Inflammatory macrophage (primary cell): ENCODE measurements at regions not wholly inside any gene's neighbourhood (a gene's known extent, or its start where the extent isn't known, plus 50 kb on each side); places are given as distances from the start of the nearest gene placed in this dataset.

Experiments used
- DNase-seq, 2 donors: peaks; one replicate each; pipeline ENCODE4 v3.0.0-alpha.2; 2020 to 2022

DNA sequence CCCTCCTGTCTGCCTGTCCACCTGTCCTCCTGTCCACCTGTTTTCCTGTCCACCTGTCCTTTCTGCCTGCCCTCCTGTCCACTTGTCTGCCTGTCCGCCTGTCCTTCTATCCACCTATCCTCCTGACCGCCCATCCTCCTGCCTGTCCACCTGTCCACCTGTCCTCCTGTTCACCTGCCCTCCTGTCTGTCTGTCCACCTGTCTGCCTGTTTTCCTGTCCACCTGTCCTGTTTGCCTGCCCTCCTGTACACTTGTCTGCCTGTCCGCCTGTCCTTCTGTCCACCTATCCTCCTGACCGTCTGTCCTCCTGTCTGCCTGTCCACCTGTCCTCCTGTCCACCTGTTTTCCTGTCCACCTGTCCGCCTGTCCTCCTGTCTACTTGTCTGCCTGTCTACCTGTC, 682.8 kb downstream of the TBC1D22A start:
- DNase-seq: no peak

DNA sequence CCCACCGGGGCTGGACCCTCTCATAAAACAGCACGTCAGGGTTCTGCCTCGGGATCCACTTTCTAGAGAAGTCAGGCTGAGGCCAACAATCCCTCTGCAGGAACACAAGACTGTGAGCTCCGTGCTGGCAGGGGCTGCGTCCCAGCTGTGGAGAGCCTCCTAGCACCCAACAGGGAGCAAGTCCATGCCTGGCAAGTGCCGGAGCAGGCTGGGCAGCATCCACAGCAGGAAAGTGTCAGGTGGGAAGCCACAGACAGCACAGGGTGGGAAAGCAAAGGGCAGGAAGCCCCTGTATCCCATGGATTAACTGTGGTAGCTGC, 682.3 kb downstream of the TBC1D22A start:
- DNase-seq: no peak

DNA sequence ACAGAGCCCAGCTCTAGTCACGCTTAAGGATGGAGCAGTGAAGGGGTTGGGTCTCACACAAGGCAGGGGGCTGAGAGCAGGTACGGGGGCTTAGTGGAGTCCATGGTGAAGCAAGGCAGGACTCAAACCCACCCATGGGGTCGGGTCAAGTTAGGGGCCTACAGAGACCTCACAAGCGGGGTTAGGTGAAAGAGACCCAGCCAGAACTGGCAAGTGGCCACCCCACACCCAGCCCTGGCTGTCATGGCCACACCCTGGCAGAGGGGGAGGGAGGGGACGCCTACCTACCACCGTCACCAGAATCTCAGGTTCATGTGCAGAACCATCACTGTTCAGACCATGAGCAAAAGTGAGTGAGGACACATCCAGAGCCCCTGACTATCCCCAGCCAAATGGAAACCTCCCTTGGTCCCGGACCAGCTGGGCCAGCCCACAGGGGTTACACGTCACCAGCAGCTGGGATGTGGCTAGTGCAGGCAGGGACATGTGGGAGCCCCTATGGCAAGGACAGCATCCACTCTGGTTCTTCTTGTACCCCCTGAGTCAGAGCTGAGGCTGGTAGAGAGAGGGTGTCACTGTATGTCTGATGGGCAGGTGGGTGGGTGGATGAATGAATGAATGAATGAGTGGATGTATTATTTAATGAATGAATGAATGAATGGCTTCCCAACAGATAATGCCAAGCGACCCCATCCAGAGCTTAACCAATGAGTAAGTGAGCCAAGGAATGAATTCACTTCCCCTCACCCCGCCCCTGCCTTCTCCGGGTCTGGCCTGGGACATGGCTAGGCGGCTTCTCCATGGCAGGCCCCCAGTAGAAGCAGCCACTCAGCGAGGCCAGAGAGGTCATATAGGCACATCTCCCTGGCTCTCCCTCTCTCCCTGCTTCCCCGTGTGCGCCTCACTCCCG, 681.6 kb downstream of the TBC1D22A start:
- DNase-seq: no peak

DNA sequence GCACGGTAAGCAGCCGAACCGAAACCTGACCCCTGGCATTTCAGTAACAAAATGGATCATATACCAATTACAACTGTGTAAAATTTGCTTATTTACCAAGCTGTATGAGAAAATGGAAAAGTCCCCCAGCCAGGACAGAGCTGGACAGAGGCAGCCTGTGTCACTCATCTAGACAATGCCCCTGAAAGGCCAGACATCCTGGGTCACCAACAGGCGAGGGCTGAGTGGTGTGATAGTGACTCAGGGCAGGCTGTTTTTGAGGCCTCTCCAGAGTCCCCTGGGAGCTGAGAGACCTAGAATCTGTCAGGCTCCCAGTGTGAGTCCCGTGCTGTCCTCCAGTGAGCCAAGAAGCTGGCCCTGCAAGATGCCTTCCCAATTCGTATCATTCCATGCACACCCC, 680.4 kb downstream of the TBC1D22A start:
- no peak for DNase-seq

DNA sequence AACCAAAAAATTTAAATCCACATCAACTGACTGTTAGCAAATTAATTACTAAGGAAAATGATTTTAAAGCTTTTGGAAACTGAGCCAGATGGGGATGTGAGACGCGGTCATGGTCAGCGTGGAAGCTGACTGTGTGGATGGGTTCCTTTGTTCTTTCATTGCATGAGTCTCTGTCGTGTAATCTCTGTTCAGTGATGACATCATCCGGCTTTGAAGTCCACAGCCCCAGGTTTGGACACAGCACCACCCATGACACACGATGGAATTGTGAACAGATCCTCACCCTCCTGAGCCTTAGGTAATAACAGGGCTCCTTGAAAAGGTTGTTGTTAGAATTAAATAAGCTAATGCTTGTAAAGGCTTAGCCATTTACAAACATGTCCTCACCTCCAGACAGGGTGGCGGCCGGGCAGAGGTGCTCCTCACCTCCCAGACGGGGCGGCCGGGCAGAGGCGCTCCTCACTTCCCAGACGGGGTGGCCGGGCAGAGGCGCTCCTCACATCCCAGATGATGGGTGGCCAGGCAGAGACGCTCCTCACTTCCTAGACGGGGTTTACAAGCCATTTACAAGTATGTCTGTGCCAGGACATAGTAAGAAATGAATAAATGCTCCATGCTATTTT, 677.3 kb downstream of the TBC1D22A start:
- no peak for DNase-seq

DNA sequence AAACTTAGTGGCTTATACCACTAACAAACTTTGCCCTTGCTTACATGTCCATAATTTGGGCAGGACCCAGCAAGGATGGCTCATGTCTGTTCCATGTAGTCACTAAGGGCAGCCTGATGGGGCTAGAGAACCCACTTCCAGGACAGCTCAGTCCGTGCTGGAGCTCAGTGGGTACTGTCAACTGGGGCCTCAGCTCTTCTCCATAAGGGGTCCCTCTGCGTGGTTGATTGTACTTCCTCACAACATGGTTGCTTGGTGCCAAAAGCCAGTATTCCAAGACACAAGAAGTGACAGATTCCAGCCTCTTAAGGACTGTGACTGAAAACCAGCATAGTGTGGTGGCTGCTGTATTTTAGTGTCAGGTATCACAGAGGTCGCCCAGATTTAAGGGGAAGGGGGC, 675.2 kb downstream of the TBC1D22A start:
- DNase-seq: no peak

DNA sequence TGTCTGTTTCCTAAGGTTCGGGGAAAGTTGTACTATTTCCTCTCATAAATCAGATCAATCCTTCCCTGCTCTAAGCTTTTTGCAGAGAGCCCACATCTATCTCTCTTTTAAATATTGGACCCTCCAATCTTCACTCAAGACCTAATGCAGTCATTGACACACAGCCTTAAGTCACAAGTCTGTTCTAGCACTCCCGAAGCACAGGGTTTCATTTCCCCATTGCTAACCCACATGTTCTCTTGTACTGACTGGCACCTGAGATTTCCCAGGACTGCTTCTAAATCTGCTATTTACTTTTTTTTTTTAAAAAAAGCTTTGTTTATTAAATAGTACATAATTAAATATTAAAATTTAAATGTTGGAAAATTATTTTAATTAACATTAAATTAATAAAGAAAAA, 674.7 kb downstream of the TBC1D22A start:
- no peak for DNase-seq

DNA sequence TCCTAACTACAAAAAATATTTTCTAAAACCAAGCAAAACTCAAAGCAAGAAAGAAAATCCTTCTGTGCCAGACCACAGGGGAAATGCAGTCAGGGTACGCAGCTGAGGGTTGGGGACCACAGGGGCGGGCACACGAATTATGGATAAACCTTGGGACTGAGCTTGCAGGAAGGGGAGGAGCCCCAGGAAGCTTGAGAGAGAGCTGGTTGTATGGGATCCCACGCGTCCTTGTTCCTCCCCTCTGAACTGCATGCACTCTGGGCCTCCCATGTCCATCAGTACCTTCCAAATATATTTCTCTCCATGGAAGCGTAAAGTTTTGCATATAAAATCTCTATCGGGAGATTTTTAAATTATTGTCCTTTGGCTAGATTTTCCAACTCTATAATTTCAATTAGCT, 673.4 kb downstream of the TBC1D22A start:
- DNase-seq: no peak

DNA sequence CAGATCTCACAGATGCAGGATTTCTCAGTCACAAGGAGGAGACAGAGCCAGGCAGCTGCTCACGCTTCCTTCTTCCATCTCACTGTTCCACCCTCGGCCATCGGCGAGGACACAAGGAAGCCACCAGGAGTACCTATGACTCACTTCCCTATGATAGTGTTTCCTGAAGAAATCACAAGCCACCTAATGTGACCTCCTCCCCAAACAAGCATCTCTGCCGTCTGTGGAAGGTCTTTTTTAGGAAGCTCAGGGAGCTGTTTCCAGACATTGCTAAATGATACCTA, 672.7 kb downstream of the TBC1D22A start:
- no peak for DNase-seq

DNA sequence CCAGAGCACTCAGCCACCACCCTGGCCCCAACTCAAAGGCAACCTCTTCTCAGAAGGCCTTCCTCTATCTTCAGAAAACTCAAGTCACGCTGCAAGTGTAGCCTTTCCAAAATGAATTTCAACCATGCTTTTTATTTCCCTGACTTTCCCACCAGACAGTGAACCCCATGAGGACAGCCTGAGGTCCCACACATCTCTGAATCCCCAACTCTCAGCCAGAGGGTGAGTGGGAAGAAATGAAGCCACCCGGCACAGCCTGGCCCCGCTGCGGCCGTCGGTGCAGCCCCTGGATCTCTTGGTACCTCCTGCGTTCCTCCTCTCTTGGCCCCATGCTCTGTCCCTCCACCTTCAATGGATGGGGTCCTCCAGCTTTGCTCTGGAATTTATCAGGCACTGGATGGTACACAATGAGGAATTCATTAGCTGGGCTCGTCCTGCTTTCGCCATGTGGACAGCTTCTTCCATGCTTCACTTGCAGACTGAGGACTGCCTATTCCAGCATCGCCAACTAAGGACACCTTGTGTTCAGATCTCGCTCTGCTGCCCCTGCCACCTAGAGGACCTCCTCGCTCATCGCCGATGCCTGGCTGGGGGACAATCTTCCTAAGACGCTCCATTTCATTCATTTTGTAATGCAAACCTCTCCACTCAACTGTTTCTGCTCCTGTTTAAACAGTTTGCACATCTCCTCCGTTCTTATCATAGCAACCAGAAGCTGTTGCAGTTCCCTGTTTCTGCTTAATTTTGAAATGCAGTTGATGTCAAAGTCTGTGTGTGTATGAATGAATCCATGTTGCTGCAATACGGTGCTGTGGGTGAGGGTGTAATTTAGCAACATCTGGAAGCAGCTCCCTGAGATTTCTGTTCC, 672.1 kb downstream of the TBC1D22A start:
- no peak for DNase-seq

DNA sequence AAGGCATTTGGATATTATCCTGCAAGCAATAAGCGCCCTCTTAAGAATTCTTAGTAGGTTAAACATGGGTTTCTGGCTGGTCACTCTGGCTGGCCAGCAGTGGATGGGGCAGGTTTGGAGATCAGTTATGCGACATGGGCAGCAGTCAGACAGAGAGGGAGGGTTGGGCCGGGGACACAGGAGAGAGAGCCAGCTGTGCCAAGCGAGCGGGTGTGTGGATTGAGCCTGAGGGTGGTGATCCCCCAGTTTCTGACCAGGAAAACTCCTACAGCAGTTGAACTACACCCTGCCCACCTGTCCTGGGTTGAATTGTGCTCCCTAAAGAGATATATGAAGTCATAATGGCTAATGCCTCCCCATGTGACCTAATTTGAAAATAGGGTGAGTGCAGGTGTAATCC, 671.2 kb downstream of the TBC1D22A start:
- no peak for DNase-seq

DNA sequence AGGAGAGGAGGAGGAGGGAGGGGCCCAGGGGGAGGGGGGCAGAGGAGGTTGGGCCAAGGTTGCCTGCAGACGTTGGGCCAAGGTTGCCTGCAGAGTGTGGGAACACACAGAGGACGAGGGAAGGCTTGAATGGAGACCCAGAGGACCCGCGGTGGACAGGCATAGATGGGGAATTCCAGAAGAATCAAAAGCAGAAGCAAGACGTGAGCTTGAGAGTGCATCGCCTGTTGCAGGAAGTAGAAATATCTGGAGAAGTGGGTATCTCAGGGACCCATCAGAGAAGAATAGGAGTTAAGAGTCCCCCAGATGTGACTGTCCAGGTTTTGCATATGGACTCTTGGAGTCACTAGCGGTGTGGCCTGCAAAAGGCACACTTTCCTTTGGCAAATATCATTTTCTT, 670.2 kb downstream of the TBC1D22A start:
- DNase-seq: no peak

DNA sequence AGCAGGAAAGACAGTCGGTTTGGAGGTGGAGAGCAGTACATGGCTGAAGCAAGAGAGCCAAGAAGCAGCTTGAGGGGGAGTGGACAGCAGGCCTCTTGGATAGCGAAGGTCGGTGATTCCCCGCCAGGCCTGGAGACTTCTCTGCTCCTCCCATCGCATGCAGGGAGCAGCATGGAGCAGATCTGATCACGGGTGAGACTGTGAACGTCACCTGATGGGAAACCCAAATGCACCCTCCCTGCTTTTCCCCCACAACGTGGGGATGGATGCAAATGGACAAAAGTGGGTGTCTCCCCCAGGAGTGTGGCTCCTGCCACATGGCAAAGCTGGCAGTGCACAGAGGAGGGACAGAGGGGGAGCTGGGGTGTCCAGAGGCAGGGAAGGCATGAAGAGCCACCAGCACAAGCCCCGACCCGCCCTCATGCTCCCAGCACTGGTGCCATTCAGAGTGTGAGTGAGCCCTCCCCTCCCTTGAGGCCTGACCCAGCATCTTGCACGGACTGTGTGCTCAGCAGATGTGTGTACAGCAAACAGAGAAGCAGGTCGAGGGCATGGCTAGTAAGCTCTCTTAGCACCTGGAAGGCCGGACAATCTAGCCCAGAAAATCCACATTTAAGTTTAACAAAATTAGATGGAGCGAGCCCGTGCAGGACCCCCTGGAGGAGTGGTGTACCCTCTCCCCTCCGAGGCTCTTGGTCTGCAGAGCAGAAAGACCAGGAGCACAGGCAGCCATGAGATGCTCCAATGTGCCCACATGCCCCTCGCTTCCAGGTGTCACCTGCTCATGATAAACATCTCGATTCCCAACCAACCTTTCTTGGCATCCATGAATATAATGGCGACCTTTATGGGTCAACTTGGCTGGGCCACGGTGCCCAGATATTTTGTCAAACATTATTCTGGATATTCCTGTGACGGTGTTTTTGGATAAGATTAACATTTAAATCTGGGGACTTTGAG, 661.7 kb downstream of the TBC1D22A start:
- DNase-seq: no peak

DNA sequence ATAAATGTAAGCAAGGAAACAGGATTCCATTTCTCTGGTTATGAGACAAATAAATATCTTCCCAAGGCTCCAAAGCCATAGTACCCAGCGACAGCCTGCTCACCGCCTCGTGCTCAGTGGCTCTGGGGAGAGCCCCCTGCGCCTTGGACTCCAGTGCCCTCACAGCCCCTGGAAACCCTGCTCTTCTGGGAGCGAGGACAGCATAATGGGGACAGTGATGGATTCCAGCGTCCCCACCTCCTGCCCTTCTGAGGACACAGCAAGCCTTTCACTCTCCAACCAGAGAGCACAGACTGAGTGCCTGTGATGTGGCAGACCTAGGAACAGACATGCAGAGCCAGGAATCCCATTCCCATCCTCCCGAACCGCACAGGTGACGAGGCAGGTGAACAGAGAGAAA, 660.8 kb downstream of the TBC1D22A start:
- no peak for DNase-seq

DNA sequence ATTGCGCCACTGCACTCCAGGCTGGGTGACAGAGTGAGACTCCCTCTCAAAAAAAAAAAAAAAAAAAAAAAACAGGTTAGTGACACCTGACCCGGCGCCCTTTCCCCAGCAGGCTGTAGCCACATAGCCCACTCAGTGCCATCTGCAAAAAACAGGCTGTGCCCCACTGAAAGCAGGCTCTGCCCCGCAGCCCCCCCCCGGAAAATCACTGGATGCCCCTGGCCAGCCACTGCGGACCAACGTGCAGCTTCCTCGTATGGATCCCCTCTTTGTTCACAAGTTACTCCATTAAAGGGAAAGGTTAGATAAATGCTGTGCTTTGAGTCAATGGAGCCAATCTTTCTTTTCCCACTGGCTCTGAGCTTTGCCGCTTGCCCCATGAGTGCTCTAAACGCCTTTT, 660.3 kb downstream of the TBC1D22A start:
- DNase-seq: no peak

DNA sequence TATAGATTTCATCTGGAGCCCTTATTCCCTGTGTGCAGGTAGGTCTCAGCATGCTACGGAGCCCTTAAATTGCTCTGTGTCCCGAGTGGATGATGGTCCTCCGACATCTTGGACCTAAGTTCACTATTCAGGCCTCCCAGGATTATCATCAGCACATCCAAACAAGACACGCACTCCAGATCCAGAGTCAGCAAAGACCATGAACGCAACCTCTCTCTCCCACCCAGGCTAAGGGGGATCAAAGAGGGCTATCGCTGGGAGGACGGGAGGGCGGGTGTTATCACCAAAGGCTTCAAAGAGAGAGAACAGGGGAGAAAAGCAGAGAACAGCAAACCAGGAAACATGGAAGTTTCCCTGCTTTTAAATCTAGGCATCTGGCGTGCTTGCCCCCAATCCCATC, 659.4 kb downstream of the TBC1D22A start:
- DNase-seq: no peak

DNA sequence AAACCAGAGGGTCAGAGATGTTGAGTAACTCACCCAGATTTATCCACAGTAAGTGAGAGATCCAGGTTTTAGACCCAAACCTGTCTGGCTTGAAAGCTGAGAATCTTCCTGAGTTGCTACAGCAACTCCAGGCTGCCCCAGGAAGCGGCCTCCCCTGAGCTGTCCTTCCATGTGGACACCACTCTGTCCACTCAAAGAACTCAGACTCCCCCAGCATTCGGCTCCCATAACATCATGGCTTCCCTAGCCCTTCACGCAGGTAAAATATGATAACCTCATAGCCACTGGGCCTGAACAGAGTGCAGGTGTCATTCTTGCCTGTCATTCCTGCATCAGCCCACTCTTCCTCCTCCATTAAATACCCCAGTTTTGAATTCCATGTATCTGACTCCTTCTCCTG, 657.8 kb downstream of the TBC1D22A start:
- DNase-seq: no peak

DNA sequence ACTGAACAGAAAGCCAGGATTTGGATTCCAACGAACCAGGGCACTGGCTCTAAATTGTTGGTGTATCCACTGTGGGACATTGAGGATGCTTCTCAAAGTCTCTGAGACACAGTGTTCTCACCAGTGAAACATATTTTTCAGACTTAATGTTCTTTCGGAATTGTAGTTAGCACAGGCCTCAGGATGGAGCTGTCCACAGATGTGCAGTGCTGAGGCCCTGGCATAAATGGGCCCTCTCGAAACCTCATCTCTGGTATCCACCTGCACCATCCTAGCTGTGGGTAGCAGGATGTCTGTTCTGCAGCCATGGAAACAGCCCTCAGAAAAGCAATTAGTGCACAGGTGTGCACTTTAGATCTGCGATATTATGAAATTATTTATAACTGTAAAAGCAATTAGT, 656.8 kb downstream of the TBC1D22A start:
- DNase-seq: no peak

DNA sequence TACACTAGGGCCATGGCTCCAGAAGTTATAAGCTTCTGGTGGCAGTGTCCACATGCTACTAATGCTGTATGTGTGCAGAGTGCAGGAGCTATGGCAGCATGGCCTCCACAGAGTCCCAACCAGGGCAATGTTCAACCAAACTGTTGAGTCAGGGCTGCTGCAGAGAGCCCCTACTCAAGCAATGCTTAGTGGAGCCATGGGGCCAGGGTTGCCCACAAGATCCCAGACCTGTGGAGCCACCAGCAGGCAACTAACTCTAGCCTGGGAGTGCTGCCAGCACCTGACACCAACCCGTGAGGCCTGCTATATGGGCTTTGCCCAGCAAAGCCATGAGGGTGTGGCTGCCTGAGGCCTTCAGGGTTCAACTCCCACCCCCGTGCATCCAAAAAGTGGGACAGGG, 655.2 kb downstream of the TBC1D22A start:
- no peak for DNase-seq

DNA sequence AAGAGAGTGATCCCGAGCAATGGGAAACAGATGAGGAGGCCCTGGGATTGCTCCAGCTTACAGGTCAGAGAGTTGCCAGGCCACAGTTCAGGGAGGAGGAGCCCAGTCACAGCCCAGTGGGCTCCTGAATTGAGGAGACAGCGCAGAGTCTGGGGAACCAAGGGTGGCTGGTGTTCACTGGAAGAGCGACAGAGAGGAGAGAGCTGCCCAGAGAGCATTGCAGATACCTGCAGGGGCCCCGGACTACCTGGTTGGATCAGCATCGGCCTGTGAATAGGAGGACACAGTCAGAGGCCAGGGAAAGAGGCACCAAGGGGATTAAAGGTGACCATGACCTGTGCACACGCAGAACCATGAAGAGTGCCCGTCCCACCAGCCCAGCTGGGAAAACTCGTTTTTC, 648.6 kb downstream of the TBC1D22A start:
- DNase-seq: no peak

DNA sequence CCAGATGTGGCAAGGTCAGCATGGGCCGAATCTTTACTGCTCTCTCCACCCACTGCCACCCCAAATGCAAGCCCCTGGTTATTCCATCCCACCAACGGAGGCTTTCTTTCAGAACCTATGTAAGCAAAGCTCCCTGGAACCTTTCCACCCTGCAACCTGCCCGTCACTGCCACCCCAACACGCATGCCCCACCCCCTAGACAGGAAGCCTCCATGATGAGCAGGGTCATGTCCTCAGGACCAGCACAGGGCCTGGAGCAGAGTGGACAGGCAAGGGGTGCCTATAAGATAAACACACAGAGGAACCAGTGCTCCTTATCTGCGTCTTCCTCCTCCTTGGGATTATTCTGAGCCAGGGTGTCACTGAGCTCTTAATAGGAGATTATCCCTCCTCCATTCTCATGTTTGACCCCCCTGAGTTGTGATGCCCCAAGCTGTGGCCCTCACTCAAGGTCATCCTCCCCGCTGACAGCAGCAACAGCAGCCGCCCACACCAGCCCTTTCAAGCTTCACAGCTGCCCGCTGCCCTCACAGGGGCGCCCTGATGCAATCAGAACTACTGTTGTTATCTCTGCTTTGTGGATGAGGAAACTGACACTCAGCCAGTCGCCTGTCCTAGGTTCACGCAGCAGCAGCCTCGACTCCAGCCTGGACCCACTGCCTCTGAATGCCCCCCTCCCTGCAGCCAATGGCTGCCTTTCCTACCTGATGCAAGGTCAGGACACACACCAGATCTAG, 647.3 kb downstream of the TBC1D22A start:
- no peak for DNase-seq

DNA sequence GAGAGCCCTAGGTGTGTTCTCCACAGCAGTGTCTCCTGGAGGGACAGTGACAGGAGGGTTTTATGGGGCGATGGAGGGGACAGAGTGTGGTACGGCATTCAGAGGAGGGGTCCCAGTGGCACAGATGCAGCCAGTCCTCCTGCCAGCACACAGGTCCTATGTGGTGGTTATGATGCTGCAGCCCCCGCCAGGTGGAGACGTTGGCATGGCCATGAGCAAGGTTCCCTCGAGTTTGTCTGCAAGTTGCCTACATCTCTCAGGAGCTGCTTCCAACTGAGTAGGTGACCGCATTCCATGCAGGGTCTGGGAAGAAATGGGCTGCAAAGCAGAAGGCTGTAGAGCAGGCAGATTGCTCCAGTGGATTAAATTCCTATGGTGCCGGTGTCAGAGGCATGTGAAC, 646.0 kb downstream of the TBC1D22A start:
- DNase-seq: no peak
